ENCODE measurements at regions not wholly inside any gene's neighbourhood (a gene's known extent, or its start where the extent isn't known, plus 50 kb on each side); places are given as distances from the start of the nearest gene placed in this dataset.
"Not testable (repeated sequence)": the region's sequence is repeated elsewhere in the genome, so short reads cannot be mapped to it uniquely, and the experiment has no call there.

DNA sequence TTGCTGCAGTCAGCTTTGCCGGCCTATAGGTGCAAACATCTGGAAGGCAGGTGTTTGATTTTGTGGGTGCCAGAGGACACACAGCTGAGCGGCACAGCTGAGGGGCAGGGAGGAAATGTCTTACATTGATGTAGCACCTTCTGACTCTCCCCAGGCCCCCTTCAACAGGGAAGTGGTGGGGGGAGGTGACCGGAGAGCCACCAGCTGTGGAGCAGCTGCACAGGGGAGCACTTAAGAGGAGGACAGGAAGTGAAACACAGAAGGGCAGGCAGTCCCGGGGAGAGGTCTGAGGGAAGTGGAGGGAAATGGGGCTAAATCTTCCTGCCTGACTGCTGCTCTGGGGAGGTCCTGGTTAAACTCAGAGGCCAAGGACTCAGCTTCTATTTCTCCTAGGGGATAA, 409.1 kb downstream of the TNS1 start:
- no peak overlapping the region for H2AFZ ChIP-seq
- no peak overlapping the region for H3K27ac ChIP-seq
- no peaks in the 10 kb centered on the region for H4K20me1 ChIP-seq (ENCODE audit: insufficient read depth, poor library complexity, severe bottlenecking)
- no peaks in the 10 kb centered on the region for H3K36me3 ChIP-seq (replicated peaks; ENCODE audit: insufficient read depth, low read depth)
- no peaks in the 10 kb centered on the region for H3K9me3 ChIP-seq (ENCODE audit: low read depth)
- H3K4me3 ChIP-seq = no peak overlapping the region
- WGBS (ENCODE audit: low lambda C conversion rate, missing lambda C conversion rate) = 39% methylated on average over 4 of the region's 4 CpGs
- no peaks in the 10 kb centered on the region for H3K4me1 ChIP-seq (ENCODE audit: insufficient read depth)
- no peaks in the 10 kb centered on the region for H3K79me2 ChIP-seq
- no peaks in the 10 kb centered on the region for H3K9me2 ChIP-seq (replicated peaks; ENCODE audit: insufficient read depth)
- no peak overlapping the region for H3K4me2 ChIP-seq
- DNase-seq (ENCODE audit: low spot score) = no peak
- no peaks in the 10 kb centered on the region for H3K27me3 ChIP-seq
- TF ChIP-seq, protein P1, sequence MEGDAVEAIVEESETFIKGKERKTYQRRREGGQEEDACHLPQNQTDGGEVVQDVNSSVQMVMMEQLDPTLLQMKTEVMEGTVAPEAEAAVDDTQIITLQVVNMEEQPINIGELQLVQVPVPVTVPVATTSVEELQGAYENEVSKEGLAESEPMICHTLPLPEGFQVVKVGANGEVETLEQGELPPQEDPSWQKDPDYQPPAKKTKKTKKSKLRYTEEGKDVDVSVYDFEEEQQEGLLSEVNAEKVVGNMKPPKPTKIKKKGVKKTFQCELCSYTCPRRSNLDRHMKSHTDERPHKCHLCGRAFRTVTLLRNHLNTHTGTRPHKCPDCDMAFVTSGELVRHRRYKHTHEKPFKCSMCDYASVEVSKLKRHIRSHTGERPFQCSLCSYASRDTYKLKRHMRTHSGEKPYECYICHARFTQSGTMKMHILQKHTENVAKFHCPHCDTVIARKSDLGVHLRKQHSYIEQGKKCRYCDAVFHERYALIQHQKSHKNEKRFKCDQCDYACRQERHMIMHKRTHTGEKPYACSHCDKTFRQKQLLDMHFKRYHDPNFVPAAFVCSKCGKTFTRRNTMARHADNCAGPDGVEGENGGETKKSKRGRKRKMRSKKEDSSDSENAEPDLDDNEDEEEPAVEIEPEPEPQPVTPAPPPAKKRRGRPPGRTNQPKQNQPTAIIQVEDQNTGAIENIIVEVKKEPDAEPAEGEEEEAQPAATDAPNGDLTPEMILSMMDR (IDR thresholded peaks at IDR 0.05; ENCODE audit: poor library complexity) = no peak
- TF ChIP-seq EZH2phosphoT487 (IDR thresholded peaks at IDR 0.05; ENCODE audit: low read depth, severe bottlenecking, unreplicated experiment) (no peak), EZH2 (IDR thresholded peaks at IDR 0.05; ENCODE audit: borderline replicate concordance) (no peak)

DNA sequence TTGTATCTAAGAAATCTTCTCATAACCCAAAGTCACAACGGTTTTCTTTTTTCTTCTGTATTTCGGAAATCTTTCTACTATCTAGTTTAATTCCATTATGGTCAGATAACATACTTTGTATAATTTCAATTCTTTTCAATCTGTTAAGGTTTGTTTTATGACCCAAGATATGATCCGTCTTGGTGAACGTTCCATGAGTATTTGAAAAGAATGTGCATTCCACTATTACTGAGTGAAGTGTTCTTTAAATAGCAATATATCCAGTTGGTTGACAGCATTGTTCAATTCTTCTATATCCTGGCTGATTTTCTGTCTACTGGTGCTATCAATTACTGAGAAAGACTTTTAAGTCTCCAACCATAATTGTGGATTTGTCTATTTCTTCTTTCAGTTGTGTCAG, 414.5 kb downstream of the TNS1 start:
- no peaks in the 10 kb centered on the region for H3K79me2 ChIP-seq
- H3K4me2 ChIP-seq = no peak overlapping the region
- DNase-seq (ENCODE audit: low spot score) = no peak
- no peaks in the 10 kb centered on the region for H3K4me1 ChIP-seq (ENCODE audit: insufficient read depth)
- no peaks in the 10 kb centered on the region for H3K36me3 ChIP-seq (replicated peaks; ENCODE audit: insufficient read depth, low read depth)
- no peak overlapping the region for H3K4me3 ChIP-seq
- H4K20me1 ChIP-seq (ENCODE audit: insufficient read depth, poor library complexity, severe bottlenecking) = no peaks in the 10 kb centered on the region
- TF ChIP-seq, protein P1 (IDR thresholded peaks at IDR 0.05; ENCODE audit: poor library complexity) = no peak
- H2AFZ ChIP-seq = no peak overlapping the region
- no peaks in the 10 kb centered on the region for H3K27me3 ChIP-seq
- H3K9me3 ChIP-seq (ENCODE audit: low read depth) = no peaks in the 10 kb centered on the region
- H3K9me2 ChIP-seq (replicated peaks; ENCODE audit: insufficient read depth) = no peaks in the 10 kb centered on the region
- 66% methylated on average over 4 of the region's 4 CpGs for WGBS (ENCODE audit: low lambda C conversion rate, missing lambda C conversion rate)
- H3K27ac ChIP-seq = no peak overlapping the region

DNA sequence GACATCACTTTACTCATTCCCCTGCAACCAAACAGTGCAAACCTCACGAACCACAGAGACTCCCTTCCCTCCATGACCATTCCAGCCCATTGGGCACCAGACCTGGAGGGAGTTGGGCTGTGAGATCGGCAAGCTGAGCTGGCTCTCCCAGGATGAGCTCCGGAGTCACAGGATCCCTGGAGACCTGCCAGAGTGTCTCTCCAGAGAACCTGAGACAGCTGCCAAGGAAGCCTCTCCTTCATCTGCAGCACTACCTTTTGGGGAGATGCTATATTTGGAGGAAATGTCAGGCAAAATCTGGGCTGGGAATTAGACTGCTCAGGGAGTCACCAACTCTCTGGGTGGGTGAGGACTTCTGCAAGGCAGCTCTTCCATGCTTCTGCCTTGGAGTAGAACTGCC, 417.4 kb downstream of the TNS1 start:
- H3K79me2 ChIP-seq = no peaks in the 10 kb centered on the region
- no peaks in the 10 kb centered on the region for H3K9me2 ChIP-seq (replicated peaks; ENCODE audit: insufficient read depth)
- H3K4me2 ChIP-seq = no peak overlapping the region
- H4K20me1 ChIP-seq (ENCODE audit: insufficient read depth, poor library complexity, severe bottlenecking) = no peaks in the 10 kb centered on the region
- no peak for DNase-seq (ENCODE audit: low spot score)
- no peak overlapping the region for H3K4me3 ChIP-seq
- H3K27ac ChIP-seq = no peak overlapping the region
- H3K27me3 ChIP-seq = no peaks in the 10 kb centered on the region
- H3K9me3 ChIP-seq (ENCODE audit: low read depth) = no peaks in the 10 kb centered on the region
- no peaks in the 10 kb centered on the region for H3K36me3 ChIP-seq (replicated peaks; ENCODE audit: insufficient read depth, low read depth)
- H3K4me1 ChIP-seq (ENCODE audit: insufficient read depth) = no peaks in the 10 kb centered on the region
- no peak overlapping the region for H2AFZ ChIP-seq
- WGBS (ENCODE audit: low lambda C conversion rate, missing lambda C conversion rate) = 88% methylated on average over 3 of the region's 3 CpGs
- TF ChIP-seq EZH2 (IDR thresholded peaks at IDR 0.05; ENCODE audit: borderline replicate concordance) = no peak
- TF ChIP-seq, protein P1 (IDR thresholded peaks at IDR 0.05; ENCODE audit: poor library complexity) = no peak
- TF ChIP-seq EZH2phosphoT487 (IDR thresholded peaks at IDR 0.05; ENCODE audit: low read depth, severe bottlenecking, unreplicated experiment) = no peak

DNA sequence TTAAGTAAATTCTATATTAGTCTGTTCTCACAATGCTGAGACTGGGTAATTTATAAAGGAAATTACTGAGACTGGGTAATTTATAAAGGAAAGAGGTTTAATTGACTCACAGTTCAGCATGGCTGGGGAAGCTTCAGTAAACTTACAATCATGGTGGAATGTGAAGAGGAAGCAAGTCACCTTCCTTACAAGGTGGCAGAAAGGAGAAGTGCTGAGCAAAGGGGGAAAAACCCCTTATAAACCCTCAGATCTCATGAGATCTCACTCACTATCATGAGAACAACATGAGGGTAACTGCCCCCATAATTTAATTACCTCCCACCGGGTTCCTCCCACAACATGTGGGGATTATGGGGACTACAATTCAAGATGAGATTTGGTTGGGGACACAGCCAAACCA, 422.4 kb downstream of the TNS1 start:
- 83% methylated on average over 1 of the region's 1 CpG for WGBS (ENCODE audit: low lambda C conversion rate, missing lambda C conversion rate)
- H3K4me2 ChIP-seq; H3K36me3 ChIP-seq (replicated peaks; ENCODE audit: insufficient read depth, low read depth); DNase-seq (ENCODE audit: low spot score); H3K9me2 ChIP-seq (replicated peaks; ENCODE audit: insufficient read depth); H3K4me1 ChIP-seq (ENCODE audit: insufficient read depth); H3K27me3 ChIP-seq; H3K27ac ChIP-seq; H3K79me2 ChIP-seq; H3K4me3 ChIP-seq; H4K20me1 ChIP-seq (ENCODE audit: insufficient read depth, poor library complexity, severe bottlenecking); H2AFZ ChIP-seq; H3K9me3 ChIP-seq (ENCODE audit: low read depth): not testable (repeated sequence)
